PFSK-1 (cell line): ENCODE measurements at regions not wholly inside any gene's neighbourhood (a gene's known extent, or its start where the extent isn't known, plus 50 kb on each side); places are given as distances from the start of the nearest gene placed in this dataset.

Experiments used
- FOXP2 ChIP-seq: optimal IDR thresholded peaks from 2 replicates; pipeline ENCODE3; 2011; ENCODE audit warnings: borderline replicate concordance, control low read depth, inconsistent platforms; ENCODE audit not compliant: insufficient read depth; ENCODE audit errors: extremely low read length, extremely low read depth
- POLR2AphosphoS5 ChIP-seq: IDR thresholded peaks from 2 replicates; pipeline ENCODE4 v1.6.1; 2012; ENCODE audit warnings: low read depth, mild to moderate bottlenecking, control low read depth, low read length, moderate library complexity
- SIN3A ChIP-seq: IDR thresholded peaks from 2 replicates; pipeline ENCODE4 v1.6.1; 2012; ENCODE audit warnings: mild to moderate bottlenecking, low read length, moderate library complexity, borderline replicate concordance; ENCODE audit not compliant: insufficient read depth
- TAF1 ChIP-seq: IDR thresholded peaks from 2 replicates; pipeline ENCODE4 v1.6.1; 2012; ENCODE audit warnings: low read length, control low read depth, borderline replicate concordance; ENCODE audit not compliant: insufficient read depth
- TF ChIP-seq, protein P1 (sequence below), 2 experiments: IDR thresholded peaks; 2 replicates each; pipeline versions ENCODE4 v1.6.1 to v1.8.0; 2011 to 2012; ENCODE audit warnings: low read depth in 2 of 2, low read length in 2 of 2, control low read depth in 1 of 2, inconsistent platforms in 1 of 2, mild to moderate bottlenecking in 1 of 2, moderate library complexity in 1 of 2; ENCODE audit not compliant: insufficient read depth in 1 of 2

DNA sequence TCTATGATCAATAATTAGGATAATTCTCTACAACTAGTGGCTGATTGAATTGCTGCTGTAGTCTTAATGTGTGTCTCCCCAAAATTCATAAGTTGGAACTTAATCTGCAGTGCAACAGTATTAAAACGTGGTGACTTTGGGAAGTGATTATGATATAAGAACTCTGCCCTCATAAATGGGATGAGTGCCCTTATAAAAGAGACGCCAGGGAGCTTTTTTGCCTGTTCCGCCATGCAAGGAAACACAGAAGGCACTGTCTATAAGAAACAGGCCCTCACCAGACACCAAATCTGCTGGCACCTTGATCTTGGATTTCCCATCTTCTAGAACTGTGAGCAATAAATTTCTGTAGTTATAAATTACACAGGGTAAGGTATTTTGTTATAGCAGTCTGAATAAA is 161.0 kb downstream of the ALX1 start:
- TF ChIP-seq TAF1 (no peak), SIN3A (no peak), FOXP2 (no peak), POLR2AphosphoS5 (no peak)
- TF ChIP-seq, protein P1, sequence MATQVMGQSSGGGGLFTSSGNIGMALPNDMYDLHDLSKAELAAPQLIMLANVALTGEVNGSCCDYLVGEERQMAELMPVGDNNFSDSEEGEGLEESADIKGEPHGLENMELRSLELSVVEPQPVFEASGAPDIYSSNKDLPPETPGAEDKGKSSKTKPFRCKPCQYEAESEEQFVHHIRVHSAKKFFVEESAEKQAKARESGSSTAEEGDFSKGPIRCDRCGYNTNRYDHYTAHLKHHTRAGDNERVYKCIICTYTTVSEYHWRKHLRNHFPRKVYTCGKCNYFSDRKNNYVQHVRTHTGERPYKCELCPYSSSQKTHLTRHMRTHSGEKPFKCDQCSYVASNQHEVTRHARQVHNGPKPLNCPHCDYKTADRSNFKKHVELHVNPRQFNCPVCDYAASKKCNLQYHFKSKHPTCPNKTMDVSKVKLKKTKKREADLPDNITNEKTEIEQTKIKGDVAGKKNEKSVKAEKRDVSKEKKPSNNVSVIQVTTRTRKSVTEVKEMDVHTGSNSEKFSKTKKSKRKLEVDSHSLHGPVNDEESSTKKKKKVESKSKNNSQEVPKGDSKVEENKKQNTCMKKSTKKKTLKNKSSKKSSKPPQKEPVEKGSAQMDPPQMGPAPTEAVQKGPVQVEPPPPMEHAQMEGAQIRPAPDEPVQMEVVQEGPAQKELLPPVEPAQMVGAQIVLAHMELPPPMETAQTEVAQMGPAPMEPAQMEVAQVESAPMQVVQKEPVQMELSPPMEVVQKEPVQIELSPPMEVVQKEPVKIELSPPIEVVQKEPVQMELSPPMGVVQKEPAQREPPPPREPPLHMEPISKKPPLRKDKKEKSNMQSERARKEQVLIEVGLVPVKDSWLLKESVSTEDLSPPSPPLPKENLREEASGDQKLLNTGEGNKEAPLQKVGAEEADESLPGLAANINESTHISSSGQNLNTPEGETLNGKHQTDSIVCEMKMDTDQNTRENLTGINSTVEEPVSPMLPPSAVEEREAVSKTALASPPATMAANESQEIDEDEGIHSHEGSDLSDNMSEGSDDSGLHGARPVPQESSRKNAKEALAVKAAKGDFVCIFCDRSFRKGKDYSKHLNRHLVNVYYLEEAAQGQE (IDR thresholded peaks at IDR 0.05; ENCODE audit: insufficient read depth in 1 of 2, low read depth in 2 of 2, low read length in 2 of 2), result no peak

DNA sequence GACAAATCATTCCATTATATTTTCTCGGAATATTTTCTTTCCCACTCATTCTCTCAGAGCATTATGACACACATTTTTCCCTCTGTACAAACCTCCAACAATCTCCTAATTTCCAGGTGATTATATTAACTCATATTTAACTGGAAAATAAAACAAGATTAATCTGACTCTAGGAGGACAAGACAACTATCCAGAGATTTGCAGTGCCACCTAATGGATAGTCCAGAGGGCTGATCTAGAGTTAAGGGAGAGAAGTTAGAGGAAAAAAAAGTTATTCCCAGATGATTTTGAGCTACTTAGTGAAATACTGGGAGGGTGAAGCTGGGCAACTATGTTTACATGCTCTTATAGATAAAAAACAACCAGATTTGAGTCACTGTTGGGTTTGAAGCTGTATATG is 161.7 kb downstream of the ALX1 start:
- TF ChIP-seq, protein P1 (IDR thresholded peaks at IDR 0.05; ENCODE audit: insufficient read depth in 1 of 2, low read depth in 2 of 2, low read length in 2 of 2), result no peak
- TF ChIP-seq FOXP2 (no peak), TAF1 (no peak), POLR2AphosphoS5 (no peak), SIN3A (no peak)

DNA sequence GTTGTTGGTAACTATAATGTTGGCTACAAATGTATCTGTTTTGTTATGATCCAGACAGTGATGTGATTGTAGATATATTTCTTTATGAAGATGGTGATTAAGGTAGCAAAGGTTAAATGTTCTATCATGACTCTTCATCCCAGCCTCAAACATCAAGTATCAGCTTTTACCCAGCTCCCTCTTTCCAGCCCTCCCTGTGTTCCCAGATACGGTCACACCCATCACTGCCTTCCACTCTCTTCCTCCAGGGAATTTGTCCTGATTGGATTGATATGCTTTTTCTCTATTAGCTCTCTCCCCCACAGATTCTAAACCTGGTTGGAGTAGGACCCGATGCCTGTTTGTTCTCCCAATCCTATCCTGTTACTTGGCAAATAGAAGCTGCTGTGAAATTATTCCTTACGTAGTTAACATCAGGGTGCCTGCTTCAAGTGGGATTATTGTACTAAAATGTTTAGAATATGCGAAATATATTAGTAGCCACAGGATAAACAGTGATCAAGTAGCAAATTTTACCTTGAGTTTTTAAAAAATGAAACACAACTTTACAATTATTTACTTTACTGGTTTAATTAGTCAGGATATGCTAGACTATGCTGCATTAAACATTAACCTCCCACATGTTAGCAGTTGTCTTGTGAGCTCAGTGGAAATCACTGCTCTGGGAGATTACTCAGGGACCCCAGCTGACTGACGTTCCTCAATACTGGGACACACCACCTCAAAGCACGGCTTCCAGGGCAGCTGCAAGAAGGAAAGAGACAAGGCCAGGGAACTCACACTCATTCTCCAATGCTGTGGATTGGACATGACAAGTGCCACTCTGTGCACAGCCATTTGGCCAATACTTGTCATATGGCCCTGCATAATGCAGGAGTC is 165.3 kb downstream of the ALX1 start:
- TF ChIP-seq POLR2AphosphoS5 (no peak), FOXP2 (no peak), SIN3A (no peak), TAF1 (no peak)
- TF ChIP-seq, protein P1 (IDR thresholded peaks at IDR 0.05; ENCODE audit: insufficient read depth in 1 of 2, low read depth in 2 of 2, low read length in 2 of 2), result no peak

DNA sequence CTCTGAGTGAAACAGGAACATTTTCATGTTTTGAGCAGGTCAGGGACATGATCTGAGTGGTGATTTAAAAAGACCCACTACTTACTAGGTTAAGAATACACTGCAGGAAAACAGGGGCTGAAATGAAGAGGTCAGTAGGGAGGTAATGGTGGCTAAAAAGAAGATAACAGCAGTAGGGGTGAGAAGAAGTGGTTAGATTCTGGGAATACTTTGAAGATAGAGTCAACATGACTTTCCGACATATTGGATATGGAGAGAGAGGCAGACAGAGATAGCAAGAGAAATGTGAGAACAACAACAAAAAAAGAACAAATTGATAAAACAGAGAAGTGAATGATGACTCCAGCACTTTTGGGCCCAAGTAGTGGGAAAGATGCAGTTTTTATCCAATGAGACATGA is 168.0 kb downstream of the ALX1 start:
- TF ChIP-seq FOXP2, result no peak
- no peak for TF ChIP-seq TAF1

DNA sequence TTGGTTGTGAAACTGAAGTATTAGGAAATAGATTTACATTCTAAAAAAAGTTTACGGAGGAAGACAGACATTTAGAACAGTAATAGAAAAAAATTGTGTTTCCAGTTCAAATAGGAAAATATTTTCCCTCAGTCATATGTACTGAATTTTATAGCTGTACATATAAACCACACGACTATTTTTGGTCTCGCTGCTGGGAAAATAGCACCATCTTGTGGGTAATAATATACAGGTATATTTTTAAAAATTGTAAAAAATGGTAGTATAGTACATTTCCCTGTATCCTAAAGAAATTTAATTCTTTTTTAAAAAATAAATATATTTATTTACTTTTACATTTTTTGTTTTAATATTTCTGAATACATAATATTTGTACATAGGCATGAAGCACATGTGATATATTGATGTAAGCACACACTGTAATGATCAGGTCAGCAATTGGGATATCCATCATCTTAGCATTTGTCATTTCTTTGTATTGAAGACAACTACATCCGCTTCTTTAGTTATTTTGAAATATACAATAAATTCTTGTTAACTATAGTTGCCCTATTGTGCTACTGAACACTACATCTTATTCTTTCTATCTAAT is 168.6 kb downstream of the ALX1 start:
- TF ChIP-seq, protein P1 (IDR thresholded peaks at IDR 0.05; ENCODE audit: insufficient read depth in 1 of 2, low read depth in 2 of 2, low read length in 2 of 2), result no peak
- TF ChIP-seq FOXP2 (no peak), TAF1 (no peak), POLR2AphosphoS5 (no peak), SIN3A (no peak)
